ENCODE measurements at regions not wholly inside any gene's neighbourhood (a gene's known extent, or its start where the extent isn't known, plus 50 kb on each side); places are given as distances from the start of the nearest gene placed in this dataset.

DNA sequence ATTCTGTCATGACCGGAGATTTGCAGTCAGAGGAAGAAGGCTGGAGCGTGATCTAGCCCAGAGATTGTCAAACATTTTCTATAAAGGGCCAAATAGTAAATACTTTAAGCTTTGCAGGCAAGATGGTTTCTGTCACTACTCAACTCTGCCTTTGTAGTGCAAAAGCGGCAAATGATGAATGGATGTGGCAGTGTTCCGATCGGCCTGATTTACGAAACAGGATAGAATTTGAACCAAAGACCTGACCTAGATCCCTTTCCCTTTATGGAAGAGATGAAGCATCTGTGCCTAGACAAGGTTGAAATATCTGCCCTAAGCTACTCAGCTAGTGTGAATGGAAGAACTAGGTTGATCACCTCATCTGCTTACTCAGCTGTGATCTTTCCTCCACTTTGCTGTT, 209.5 kb downstream of the YTHDC2 start:
- Histone ChIP-seq H3K79me2 (ENCODE audit: control insufficient read depth, insufficient read depth, low read length, poor library complexity) (no peaks in the 10 kb centered on the region), H3K9me3 (ENCODE audit: insufficient read depth, low read depth, low read length) (no peaks in the 10 kb centered on the region), H3K4me1 (ENCODE audit: control insufficient read depth in 1 of 2, insufficient read depth in 2 of 2, low read length in 2 of 2) (no peaks in the 10 kb centered on the region), H3K18ac (ENCODE audit: low read length) (no peak overlapping the region), H2BK12ac (ENCODE audit: low read length) (no peak overlapping the region), H4K8ac (ENCODE audit: low read depth, low read length) (no peak overlapping the region), H3K4ac (ENCODE audit: low read depth, low read length) (no peak overlapping the region), H3K36me3 (ENCODE audit: control insufficient read depth in 1 of 2, insufficient read depth in 2 of 2, low read length in 2 of 2) (no peaks in the 10 kb centered on the region), H3K27ac (ENCODE audit: low read depth, low read length) (no peak overlapping the region), H3K4me2 (ENCODE audit: low read length) (no peak overlapping the region), H2BK5ac (ENCODE audit: low read depth, low read length, poor library complexity) (no peak overlapping the region), H3K79me1 (ENCODE audit: low read length) (no peaks in the 10 kb centered on the region), H3K27me3 (ENCODE audit: insufficient read depth, low read length) (no peaks in the 10 kb centered on the region), H3K9ac (ENCODE audit: low read length) (no peak overlapping the region), H3K4me3 (ENCODE audit: low read depth, low read length) (no peak overlapping the region), H3K23ac (ENCODE audit: low read length) (no peak overlapping the region), H4K12ac (ENCODE audit: low read depth, low read length) (no peak overlapping the region), H4K91ac (ENCODE audit: low read depth, low read length) (no peak overlapping the region), H2BK120ac (ENCODE audit: insufficient read depth, low read length, poor library complexity) (no peak overlapping the region), H3K14ac (ENCODE audit: low read length) (no peak overlapping the region), H2AK5ac (ENCODE audit: low read length) (no peak overlapping the region), H2AFZ (ENCODE audit: insufficient read depth, low read length, poor library complexity) (no peak overlapping the region)
- no peak for DNase-seq
- WGBS (ENCODE audit: extremely low coverage, insufficient coverage, insufficient read length), result no CpG with 5 or more reads among the region's 6 CpGs

DNA sequence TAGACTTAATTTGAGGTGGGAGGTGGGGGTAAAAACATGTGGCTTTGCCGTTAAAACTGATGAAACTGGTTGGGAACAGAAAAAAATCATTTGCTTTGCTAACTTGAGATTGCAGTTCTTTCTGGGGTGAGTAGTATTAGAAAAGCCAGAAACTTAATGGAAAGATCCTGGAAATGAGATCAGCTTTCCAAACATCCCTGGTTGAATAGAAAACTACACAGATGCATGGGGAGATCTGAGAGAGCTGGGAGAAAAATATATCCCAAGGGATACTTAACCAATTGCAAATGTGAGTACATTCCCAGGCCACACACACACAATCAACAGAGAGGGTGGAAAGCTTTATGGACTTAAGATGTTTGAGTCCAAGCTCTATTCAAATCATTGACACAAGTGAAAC, 222.3 kb downstream of the YTHDC2 start:
- no peaks in the 10 kb centered on the region for H3K79me2 ChIP-seq (ENCODE audit: control insufficient read depth, insufficient read depth, low read length, poor library complexity)
- no peaks in the 10 kb centered on the region for H3K4me1 ChIP-seq (ENCODE audit: control insufficient read depth in 1 of 2, insufficient read depth in 2 of 2, low read length in 2 of 2)
- H3K27me3 ChIP-seq (ENCODE audit: insufficient read depth, low read length), result no peaks in the 10 kb centered on the region
- H3K27ac ChIP-seq (ENCODE audit: low read depth, low read length), result no peak overlapping the region
- no peak for DNase-seq
- no peaks in the 10 kb centered on the region for H3K79me1 ChIP-seq (ENCODE audit: low read length)
- no peak overlapping the region for H3K4me3 ChIP-seq (ENCODE audit: low read depth, low read length)
- no peak overlapping the region for H2AFZ ChIP-seq (ENCODE audit: insufficient read depth, low read length, poor library complexity)
- no peak overlapping the region for H2BK12ac ChIP-seq (ENCODE audit: low read length)
- H4K8ac ChIP-seq (ENCODE audit: low read depth, low read length), result no peak overlapping the region
- no peak overlapping the region for H2BK120ac ChIP-seq (ENCODE audit: insufficient read depth, low read length, poor library complexity)
- no peak overlapping the region for H3K14ac ChIP-seq (ENCODE audit: low read length)
- no peak overlapping the region for H3K4ac ChIP-seq (ENCODE audit: low read depth, low read length)
- no peak overlapping the region for H3K23ac ChIP-seq (ENCODE audit: low read length)
- H3K9ac ChIP-seq (ENCODE audit: low read length), result no peak overlapping the region
- H3K18ac ChIP-seq (ENCODE audit: low read length), result no peak overlapping the region
- H3K9me3 ChIP-seq (ENCODE audit: insufficient read depth, low read depth, low read length), result peaks cover 4% of the 10 kb centered on the region
- H2BK5ac ChIP-seq (ENCODE audit: low read depth, low read length, poor library complexity), result no peak overlapping the region
- no peaks in the 10 kb centered on the region for H3K36me3 ChIP-seq (ENCODE audit: control insufficient read depth in 1 of 2, insufficient read depth in 2 of 2, low read length in 2 of 2)
- WGBS (ENCODE audit: extremely low coverage, insufficient coverage, insufficient read length), result no CpG with 5 or more reads among the region's 1 CpG
- H4K91ac ChIP-seq (ENCODE audit: low read depth, low read length), result no peak overlapping the region
- H4K12ac ChIP-seq (ENCODE audit: low read depth, low read length), result no peak overlapping the region
- H2AK5ac ChIP-seq (ENCODE audit: low read length), result no peak overlapping the region
- no peak overlapping the region for H3K4me2 ChIP-seq (ENCODE audit: low read length)

- no peak overlapping the region for H2AK5ac ChIP-seq (ENCODE audit: low read length)
- H4K8ac ChIP-seq (ENCODE audit: low read depth, low read length), result no peak overlapping the region
Measured at GRCh38 chr5:113742176-113742575, 228.7 kb downstream of the YTHDC2 start.

DNA sequence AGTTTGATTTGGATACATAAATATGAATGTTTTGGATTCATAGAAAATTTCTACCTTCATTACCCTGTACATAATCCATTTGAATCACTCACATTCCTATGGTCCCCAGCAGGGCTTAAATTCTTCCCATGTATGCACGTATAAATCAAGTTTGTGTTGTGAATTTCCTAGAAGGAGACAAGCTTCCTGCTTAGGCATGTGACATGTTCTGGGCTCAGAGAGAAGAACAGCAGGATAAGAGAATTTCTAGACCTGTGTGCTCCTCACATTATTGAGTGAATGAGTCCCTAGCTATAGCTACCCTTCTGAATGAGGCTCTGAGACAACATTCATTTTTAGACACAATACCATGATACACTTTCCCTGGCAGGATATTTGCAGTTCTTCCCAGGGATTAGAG, 229.1 kb downstream of the YTHDC2 start:
- no peak overlapping the region for H4K91ac ChIP-seq (ENCODE audit: low read depth, low read length)

More at GRCh38 chr5:113742176-113742575, 228.7 kb downstream of the YTHDC2 start:
- no peaks in the 10 kb centered on the region for H3K27me3 ChIP-seq (ENCODE audit: insufficient read depth, low read length)
- no peaks in the 10 kb centered on the region for H3K9me3 ChIP-seq (ENCODE audit: insufficient read depth, low read depth, low read length)
- no CpG with 5 or more reads among the region's 4 CpGs for WGBS (ENCODE audit: extremely low coverage, insufficient coverage, insufficient read length)
- no peak overlapping the region for H2BK5ac ChIP-seq (ENCODE audit: low read depth, low read length, poor library complexity)
- no peaks in the 10 kb centered on the region for H3K36me3 ChIP-seq (ENCODE audit: control insufficient read depth in 1 of 2, insufficient read depth in 2 of 2, low read length in 2 of 2)
- no peaks in the 10 kb centered on the region for H3K79me1 ChIP-seq (ENCODE audit: low read length)
- H2BK120ac ChIP-seq (ENCODE audit: insufficient read depth, low read length, poor library complexity), result no peak overlapping the region
- H2AFZ ChIP-seq (ENCODE audit: insufficient read depth, low read length, poor library complexity), result no peak overlapping the region
- H3K4me1 ChIP-seq (ENCODE audit: control insufficient read depth in 1 of 2, insufficient read depth in 2 of 2, low read length in 2 of 2), result peaks cover 0 to 3% of the 10 kb centered on the region in 2 experiments
- H4K12ac ChIP-seq (ENCODE audit: low read depth, low read length), result no peak overlapping the region
- H3K14ac ChIP-seq (ENCODE audit: low read length), result no peak overlapping the region
- H3K4me2 ChIP-seq (ENCODE audit: low read length), result no peak overlapping the region
- no peak overlapping the region for H2BK12ac ChIP-seq (ENCODE audit: low read length)
- no peaks in the 10 kb centered on the region for H3K79me2 ChIP-seq (ENCODE audit: control insufficient read depth, insufficient read depth, low read length, poor library complexity)
- no peak overlapping the region for H3K4me3 ChIP-seq (ENCODE audit: low read depth, low read length)
- no peak overlapping the region for H4K91ac ChIP-seq (ENCODE audit: low read depth, low read length)
- no peak overlapping the region for H3K4ac ChIP-seq (ENCODE audit: low read depth, low read length)
- DNase-seq, result no peak
- H3K9ac ChIP-seq (ENCODE audit: low read length), result no peak overlapping the region
- no peak overlapping the region for H3K23ac ChIP-seq (ENCODE audit: low read length)
- H3K18ac ChIP-seq (ENCODE audit: low read length), result no peak overlapping the region
- H3K27ac ChIP-seq (ENCODE audit: low read depth, low read length), result no peak overlapping the region

More for the DNA sequence above, 229.1 kb downstream of the YTHDC2 start:
- Histone ChIP-seq H3K79me2 (ENCODE audit: control insufficient read depth, insufficient read depth, low read length, poor library complexity) (no peaks in the 10 kb centered on the region), H3K4ac (ENCODE audit: low read depth, low read length) (no peak overlapping the region), H3K4me1 (ENCODE audit: control insufficient read depth in 1 of 2, insufficient read depth in 2 of 2, low read length in 2 of 2) (peaks cover 0 to 3% of the 10 kb centered on the region in 2 experiments), H2BK5ac (ENCODE audit: low read depth, low read length, poor library complexity) (no peak overlapping the region), H3K27me3 (ENCODE audit: insufficient read depth, low read length) (no peaks in the 10 kb centered on the region), H2BK12ac (ENCODE audit: low read length) (no peak overlapping the region), H3K79me1 (ENCODE audit: low read length) (no peaks in the 10 kb centered on the region), H3K4me2 (ENCODE audit: low read length) (no peak overlapping the region), H3K4me3 (ENCODE audit: low read depth, low read length) (no peak overlapping the region), H2AFZ (ENCODE audit: insufficient read depth, low read length, poor library complexity) (no peak overlapping the region), H3K36me3 (ENCODE audit: control insufficient read depth in 1 of 2, insufficient read depth in 2 of 2, low read length in 2 of 2) (no peaks in the 10 kb centered on the region), H3K23ac (ENCODE audit: low read length) (no peak overlapping the region), H3K18ac (ENCODE audit: low read length) (no peak overlapping the region), H4K12ac (ENCODE audit: low read depth, low read length) (no peak overlapping the region), H3K14ac (ENCODE audit: low read length) (no peak overlapping the region), H2BK120ac (ENCODE audit: insufficient read depth, low read length, poor library complexity) (no peak overlapping the region), H3K9me3 (ENCODE audit: insufficient read depth, low read depth, low read length) (no peaks in the 10 kb centered on the region), H2AK5ac (ENCODE audit: low read length) (no peak overlapping the region), H3K9ac (ENCODE audit: low read length) (no peak overlapping the region), H3K27ac (ENCODE audit: low read depth, low read length) (no peak overlapping the region), H4K8ac (ENCODE audit: low read depth, low read length) (no peak overlapping the region)
- no CpG with 5 or more reads among the region's 1 CpG for WGBS (ENCODE audit: extremely low coverage, insufficient coverage, insufficient read length)
- DNase-seq, result no peak

All from trophoblast cell (in vitro differentiated cells and primary cell).